ENCODE measurements at regions not wholly inside any gene's neighbourhood (a gene's known extent, or its start where the extent isn't known, plus 50 kb on each side); places are given as distances from the start of the nearest gene placed in this dataset.

DNA sequence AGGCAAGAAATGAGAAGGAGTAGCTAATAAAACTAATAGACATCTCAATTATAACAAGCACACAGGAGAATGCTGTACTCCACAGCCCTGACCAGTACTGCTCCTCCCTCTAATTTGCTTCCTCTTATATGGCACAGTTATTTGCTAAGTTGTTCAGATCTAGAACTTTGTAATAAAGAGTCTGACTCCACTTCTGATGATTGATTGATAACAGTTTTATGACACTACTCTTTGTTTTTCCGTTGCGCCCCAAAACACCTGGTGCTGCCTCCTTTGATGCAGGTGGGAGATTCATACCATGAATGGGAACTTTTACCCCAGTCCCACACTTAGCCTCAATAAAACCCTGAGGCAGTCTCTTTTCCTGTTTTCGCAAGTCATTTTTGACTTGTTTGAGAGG lies 777.7 kb downstream of the GBE1 start:
- TF ChIP-seq CTCF (IDR thresholded peaks at IDR 0.05) (no peak), POLR2A (IDR thresholded peaks at IDR 0.05; ENCODE audit: low read depth) (no peak)

Data from esophagus muscularis mucosa (tissue), 3 donors.